GM18868 (cell line): ENCODE measurements at regions not wholly inside any gene's neighbourhood (a gene's known extent, or its start where the extent isn't known, plus 50 kb on each side); places are given as distances from the start of the nearest gene placed in this dataset.

Source experiments
- ATAC-seq: cut with Tn5 transposase; IDR thresholded peaks from one replicate; pipeline ENCODE4 v1.9.1; 2021; ENCODE audit warnings: mild to moderate bottlenecking, moderate library complexity; ENCODE audit not compliant: unreplicated experiment

GRCh38 chr3:8450618-8451017 is 51.0 kb upstream of the LMCD1 start:
- no peak for ATAC-seq

GRCh38 chr3:8451696-8452095 is 49.9 kb upstream of the LMCD1 start:
- no peak for ATAC-seq
